ENCODE measurements at regions not wholly inside any gene's neighbourhood (a gene's known extent, or its start where the extent isn't known, plus 50 kb on each side); places are given as distances from the start of the nearest gene placed in this dataset.
"Not testable (repeated sequence)": the region's sequence is repeated elsewhere in the genome, so short reads cannot be mapped to it uniquely, and the experiment has no call there.

DNA sequence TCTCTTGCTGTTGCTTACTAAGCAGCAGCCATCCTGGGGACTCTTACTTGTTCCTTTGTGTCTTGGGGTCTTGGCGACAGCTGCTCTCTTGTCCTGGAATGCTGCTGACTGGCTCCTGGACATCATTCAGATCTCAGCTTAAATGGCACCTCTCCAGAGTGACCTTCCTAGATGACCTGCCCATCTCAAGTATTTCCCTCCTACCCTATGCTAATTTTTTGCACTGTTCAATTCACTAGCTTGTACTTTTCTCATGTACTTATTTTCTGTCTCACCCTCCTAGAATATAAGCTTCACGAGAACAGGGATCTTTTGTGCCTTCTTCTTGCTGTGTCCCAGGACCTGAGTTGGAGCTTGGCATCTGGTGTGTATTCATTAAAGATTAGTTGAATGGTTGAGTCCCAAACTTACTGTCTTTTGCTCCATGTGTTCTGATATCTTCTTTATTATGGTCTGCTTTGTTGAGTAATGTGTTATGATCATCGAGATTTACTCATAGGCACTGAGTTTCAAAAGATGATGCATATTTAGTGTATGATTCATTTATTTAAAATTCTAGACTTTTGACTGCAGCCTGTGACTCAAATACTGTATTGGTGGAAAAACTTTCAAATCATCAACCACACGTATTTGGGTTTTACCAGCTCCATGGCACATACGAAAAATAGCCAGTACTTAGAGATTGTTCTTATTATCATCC lies 302.1 kb upstream of the PLGLB2 start:
- H3K4me1 ChIP-seq; DNase-seq; H3K4me3 ChIP-seq; H3K27ac ChIP-seq; intact Hi-C loops (cut with DNase I); H3K9me3 ChIP-seq; H3K36me3 ChIP-seq; H3K27me3 ChIP-seq: not testable (repeated sequence)
- peak; percentile 32 for ATAC-seq

DNA sequence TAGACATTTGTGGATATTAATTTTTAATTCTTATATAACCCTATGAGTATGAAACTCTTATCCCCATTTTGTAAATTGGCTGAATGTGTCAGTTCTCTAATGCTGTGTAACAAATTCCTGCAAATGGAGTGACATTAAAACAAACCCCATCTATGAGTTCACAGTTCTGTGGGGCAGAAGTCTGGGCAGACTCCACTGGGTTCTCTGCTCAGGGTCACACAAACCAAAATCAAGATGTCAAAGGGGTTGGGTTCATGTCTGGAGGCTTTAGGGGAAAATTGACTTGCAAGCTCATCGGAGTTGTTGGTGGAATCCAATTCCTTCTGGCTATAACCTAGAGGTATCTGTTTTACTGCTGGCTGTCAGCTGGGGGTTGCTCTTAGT lies 301.6 kb upstream of the PLGLB2 start:
- H3K27ac ChIP-seq = peak overlapping the region in 1 of 2 donors; percentile 26
- peak; percentile 9 for ATAC-seq
- H3K4me1 ChIP-seq; H3K27me3 ChIP-seq; H3K9me3 ChIP-seq; H3K4me3 ChIP-seq; intact Hi-C loops (cut with DNase I); H3K36me3 ChIP-seq; DNase-seq: not testable (repeated sequence)

DNA sequence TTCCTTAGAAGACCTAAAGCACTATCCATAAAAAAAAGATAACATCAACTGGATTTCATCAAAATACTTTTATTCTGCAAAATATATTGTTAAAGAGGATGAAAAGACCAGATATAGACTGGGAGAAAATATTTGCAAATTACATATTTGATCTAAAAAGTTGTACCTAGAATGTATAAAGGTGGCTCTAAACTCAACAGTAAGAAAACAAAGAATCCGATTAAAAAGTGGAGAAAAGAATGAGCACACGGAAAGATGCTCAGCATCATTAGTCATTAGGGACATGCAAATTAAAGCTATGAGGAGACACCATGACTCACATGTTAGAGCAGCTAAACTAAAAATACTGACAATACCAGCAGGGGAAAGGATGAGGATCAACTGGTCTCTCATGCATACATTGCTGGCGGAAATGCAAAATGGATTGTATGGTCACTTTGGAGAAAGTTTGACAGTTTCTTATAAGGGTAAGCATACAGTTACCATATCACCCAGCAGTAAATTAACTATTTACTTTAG lies 298.4 kb upstream of the PLGLB2 start:
- H3K4me3 ChIP-seq; DNase-seq; H3K27me3 ChIP-seq; H3K27ac ChIP-seq; H3K9me3 ChIP-seq; ATAC-seq; intact Hi-C loops (cut with DNase I); H3K4me1 ChIP-seq; H3K36me3 ChIP-seq: not testable (repeated sequence)

DNA sequence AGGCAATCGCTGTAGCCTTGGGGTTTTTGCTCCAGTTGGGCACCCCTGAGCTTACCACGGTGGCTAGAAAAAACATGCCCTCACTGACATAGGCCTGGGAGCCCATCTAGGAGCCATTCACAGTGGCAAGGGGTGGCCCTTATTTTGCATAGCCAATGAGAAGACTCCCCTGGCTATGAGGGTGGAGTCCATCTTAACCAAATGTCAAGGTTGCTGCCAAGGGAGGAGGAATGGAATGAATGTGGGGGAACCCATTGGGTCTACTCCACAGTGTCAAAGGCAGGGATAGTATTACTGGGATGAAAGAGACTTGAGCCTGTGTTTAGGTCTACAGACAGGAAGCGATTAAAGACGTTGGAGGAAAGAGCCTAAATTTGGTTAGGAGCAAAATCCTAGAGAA lies 295.7 kb upstream of the PLGLB2 start:
- intact Hi-C loops (cut with DNase I); H3K4me3 ChIP-seq; DNase-seq; H3K4me1 ChIP-seq; ATAC-seq; H3K27me3 ChIP-seq; H3K27ac ChIP-seq; H3K9me3 ChIP-seq; H3K36me3 ChIP-seq: not testable (repeated sequence)

DNA sequence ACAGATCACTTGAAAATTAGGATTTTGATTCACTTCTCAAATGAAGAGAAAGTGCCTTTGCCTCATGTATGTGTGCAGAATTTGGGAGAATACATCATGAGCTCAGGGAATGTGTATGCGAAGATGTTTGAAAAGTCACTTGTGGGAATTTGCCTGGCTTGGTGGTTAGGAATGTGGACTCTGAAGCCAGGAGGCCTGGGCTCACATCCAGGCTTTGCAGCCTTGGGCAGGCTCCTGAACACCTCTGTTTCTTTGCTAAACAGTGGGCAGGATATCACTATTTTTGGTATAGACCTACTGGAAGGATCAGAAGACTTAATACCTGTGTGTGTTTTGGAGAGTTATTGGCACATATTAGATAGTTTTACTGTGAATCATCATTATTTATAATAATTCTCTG lies 295.0 kb upstream of the PLGLB2 start:
- H3K4me1 ChIP-seq; H3K36me3 ChIP-seq; H3K27me3 ChIP-seq; DNase-seq; H3K9me3 ChIP-seq; H3K27ac ChIP-seq; H3K4me3 ChIP-seq; intact Hi-C loops (cut with DNase I): not testable (repeated sequence)
- peak; percentile 2 for ATAC-seq

DNA sequence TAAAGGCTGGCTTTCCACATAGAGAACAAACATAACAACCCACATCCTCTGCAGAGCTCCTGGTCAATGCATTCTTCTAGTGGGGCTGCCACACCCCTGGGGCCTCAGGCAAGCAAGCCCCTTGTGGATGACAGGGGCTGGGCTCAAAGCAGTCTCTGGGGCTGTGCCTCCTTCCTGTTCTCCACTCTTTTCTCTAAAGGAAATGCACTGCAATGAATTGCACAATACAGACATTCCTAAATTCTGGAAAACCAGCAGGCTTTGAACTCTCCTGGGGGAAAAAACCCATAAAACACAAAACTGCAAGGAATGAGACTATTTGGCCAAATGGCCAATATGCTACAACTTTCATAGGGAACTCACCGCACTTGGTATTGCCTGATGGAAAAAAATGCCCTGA lies 293.9 kb upstream of the PLGLB2 start:
- H3K4me3 ChIP-seq; ATAC-seq; intact Hi-C loops (cut with DNase I); H3K36me3 ChIP-seq; H3K9me3 ChIP-seq; H3K4me1 ChIP-seq; H3K27me3 ChIP-seq: not testable (repeated sequence)
- peak in 1 of 4 donors; percentile 25 for DNase-seq
- peak overlapping the region; percentile 2 to 37 for H3K27ac ChIP-seq

DNA sequence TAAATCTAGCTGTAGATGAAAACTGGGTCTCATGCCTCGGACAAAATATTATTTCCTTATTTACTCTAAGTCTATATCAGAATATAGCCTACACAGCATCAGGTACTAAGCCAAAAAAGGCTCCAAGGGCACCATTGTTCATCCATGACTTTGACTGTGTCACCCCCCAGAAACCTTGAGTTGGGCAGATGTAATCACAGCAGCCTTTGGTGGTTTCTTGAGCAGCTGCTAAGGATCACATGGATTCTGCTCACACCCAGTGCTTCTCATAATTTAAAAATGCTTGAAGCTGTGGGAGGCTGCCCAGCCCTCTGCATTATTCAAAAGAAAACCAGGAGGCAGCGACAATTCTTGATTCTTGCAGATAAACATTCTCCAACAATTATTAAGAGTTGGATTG lies 293.5 kb upstream of the PLGLB2 start:
- DNase-seq; intact Hi-C loops (cut with DNase I); H3K4me3 ChIP-seq; H3K36me3 ChIP-seq; ATAC-seq; H3K9me3 ChIP-seq; H3K27me3 ChIP-seq: not testable (repeated sequence)
- Histone ChIP-seq H3K4me1 (peaks cover 0 to 10% of the 10 kb centered on the region in 2 donors), H3K27ac (peak overlapping the region; percentile 2 to 37)

DNA sequence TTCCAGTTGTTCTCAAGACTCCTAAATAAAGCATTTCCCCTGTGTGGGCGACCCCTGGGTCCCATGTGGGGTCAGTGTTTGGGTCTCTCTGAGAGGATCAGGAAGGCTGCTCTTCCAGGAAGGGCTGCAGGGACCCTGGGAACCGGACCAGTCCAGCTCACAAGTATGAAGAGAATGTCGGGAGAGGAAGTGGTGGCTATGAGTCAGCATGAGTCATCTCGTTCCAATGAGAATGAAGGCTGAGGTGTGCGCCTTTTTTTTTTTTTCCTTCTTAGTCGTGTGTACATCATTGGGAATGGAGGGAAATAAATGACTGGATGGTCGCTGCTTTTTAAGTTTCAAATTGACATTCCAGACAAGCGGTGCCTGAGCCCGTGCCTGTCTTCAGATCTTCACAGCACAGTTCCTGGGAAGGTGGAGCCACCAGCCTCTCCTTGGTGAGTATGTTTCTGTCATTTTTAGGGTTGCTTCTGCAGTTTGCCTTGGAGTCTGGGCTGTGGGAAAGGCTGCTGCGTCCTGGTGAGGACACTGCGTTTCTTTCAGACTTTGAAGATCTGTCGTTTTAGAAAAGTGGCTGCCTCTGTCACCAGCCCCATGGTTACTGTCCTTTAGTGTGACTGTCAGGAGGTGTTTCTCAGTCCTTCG lies 292.6 kb upstream of the PLGLB2 start:
- DNase-seq; intact Hi-C loops (cut with DNase I); H3K27me3 ChIP-seq; H3K36me3 ChIP-seq; H3K9me3 ChIP-seq: not testable (repeated sequence)
- Histone ChIP-seq H3K4me3 (peak overlapping the region; percentile 7 to 42), H3K4me1 (peaks cover 0 to 11% of the 10 kb centered on the region in 2 donors), H3K27ac (peak overlapping the region; percentile 62 to 80)
- peak; percentile 88 for ATAC-seq

DNA sequence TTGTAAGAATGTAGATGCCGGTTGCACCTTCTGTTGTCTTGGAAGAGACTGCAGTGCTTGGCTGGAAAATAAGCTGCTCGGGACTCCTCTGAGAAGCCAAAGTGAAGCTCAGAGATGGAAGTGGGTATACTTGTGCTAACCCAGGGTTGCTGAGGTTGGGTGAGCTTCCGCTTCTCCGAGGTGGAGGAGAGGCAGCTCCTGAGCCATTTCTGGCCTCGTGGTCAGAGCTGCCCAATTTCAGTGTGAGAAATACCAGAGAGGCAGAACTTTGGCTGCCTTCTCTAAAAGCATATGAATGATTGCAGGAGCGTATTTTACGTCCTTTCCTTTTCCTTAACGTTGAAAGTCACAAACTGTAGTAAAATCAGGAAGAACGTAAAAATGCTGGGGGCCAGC lies 292.0 kb upstream of the PLGLB2 start:
- intact Hi-C loops (cut with DNase I); H3K36me3 ChIP-seq; H3K27me3 ChIP-seq; H3K9me3 ChIP-seq: not testable (repeated sequence)
- DNase-seq (peak in 2 of 4 donors; percentile 49 to 65), ATAC-seq (peak; percentile 37)
- H3K27ac ChIP-seq = peak overlapping the region; percentile 62 to 80
- H3K4me3 ChIP-seq = peak overlapping the region; percentile 7 to 42
- H3K4me1 ChIP-seq = peaks cover 0 to 11% of the 10 kb centered on the region in 2 donors

DNA sequence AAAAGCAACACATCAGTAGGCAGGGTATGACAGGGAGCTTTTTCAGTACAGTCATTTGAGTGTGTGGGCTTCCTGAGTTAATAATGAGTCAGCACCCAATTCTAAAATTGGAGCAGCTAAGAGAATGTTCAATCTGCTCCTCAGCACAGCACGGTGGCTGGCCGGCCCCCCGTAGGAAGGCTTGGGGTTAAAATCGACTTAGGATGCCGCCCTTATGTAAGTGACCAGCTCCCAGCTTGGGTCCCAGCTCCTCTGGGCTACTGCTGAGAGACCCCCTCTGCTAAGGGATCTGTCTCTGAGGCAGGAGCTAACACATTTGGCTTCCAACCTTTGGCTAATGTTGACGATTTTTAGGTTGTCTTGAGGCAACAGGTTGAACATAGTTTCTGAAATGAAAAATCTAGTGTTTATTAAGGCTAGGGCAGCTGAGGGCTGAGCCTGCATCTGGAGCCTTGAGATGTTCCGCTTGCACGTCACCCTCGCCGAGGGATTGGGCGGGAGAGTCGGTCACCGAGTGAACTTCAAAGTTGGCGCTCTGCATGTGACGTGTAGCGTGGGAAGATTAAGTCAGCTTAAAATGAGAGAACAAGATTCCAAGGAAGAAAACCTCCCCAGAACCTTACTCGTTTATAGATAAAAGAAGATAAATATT lies 291.3 kb upstream of the PLGLB2 start:
- ATAC-seq = peak; percentile 45
- H3K9me3 ChIP-seq; DNase-seq; H3K27me3 ChIP-seq; intact Hi-C loops (cut with DNase I); H3K36me3 ChIP-seq: not testable (repeated sequence)
- peaks cover 0 to 11% of the 10 kb centered on the region in 2 donors for H3K4me1 ChIP-seq
- peak overlapping the region in 1 of 2 donors; percentile 42 for H3K4me3 ChIP-seq
- H3K27ac ChIP-seq = peak overlapping the region; percentile 67 to 80

DNA sequence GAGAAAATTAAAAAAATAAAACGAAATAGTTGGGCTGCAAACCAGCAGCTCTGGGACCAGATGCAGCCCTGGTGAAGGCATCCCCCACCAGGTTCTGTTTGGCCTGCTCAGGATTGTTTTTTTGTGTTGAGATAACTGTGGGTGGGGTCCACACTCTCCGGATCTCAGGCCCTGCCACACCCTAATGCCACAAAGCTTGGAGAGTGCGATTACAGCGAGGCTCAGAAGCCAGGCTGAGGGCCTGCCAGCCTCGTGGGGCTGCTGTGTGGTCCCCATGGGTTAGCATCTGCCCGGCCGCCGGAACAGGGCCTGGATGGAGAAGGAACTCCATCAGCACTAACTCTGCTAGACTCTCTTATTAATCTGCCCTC lies 290.8 kb upstream of the PLGLB2 start:
- H3K27me3 ChIP-seq; H3K9me3 ChIP-seq; H3K4me3 ChIP-seq; DNase-seq; H3K27ac ChIP-seq; intact Hi-C loops (cut with DNase I); ATAC-seq; H3K36me3 ChIP-seq: not testable (repeated sequence)
- H3K4me1 ChIP-seq = peaks cover 0 to 11% of the 10 kb centered on the region in 2 donors

DNA sequence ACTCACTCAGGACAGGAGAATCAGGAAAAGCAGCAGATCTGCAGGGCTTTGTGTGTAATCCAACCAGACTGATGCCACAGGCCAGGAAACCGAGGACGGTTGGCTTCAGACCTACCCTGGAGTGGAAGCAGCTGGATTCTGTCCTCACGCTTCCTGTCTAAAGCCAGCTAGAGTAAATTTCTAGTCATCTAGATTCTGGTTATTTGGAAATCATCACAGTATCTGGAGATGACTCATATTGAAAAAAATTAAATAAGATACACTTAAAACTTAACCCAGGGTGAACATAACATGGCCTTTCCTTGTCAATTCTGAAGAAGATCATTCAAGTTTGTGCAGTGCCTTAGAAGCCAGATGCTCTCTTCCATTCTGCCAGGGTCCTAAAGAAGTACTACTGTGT lies 288.9 kb upstream of the PLGLB2 start:
- DNase-seq; intact Hi-C loops (cut with DNase I); H3K4me3 ChIP-seq; H3K4me1 ChIP-seq; H3K27me3 ChIP-seq; H3K27ac ChIP-seq; H3K9me3 ChIP-seq; H3K36me3 ChIP-seq: not testable (repeated sequence)
- ATAC-seq = peak; percentile 9

DNA sequence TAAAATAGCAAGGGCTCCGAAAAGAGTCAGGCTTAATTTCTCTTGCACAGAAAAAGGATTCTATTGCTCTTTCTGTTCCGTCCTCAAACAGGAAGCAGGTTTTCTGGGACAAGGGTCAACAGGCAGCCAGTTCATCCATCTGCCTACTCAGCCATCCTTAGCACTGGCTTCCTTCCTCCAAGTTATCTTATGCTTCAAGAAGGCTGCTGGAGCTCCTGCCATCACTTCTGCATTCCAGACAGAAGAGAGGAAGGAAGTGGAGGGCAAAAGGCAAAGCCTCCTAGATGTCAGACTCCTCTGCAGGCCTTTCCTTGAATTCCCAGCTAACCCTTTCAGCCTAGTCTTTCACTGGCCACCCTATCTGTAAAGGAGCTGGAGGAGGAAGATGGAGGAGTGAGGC lies 287.8 kb upstream of the PLGLB2 start:
- H3K9me3 ChIP-seq; H3K27ac ChIP-seq; H3K36me3 ChIP-seq; H3K4me1 ChIP-seq; ATAC-seq; intact Hi-C loops (cut with DNase I); H3K4me3 ChIP-seq; H3K27me3 ChIP-seq; DNase-seq: not testable (repeated sequence)

Data from left lung (tissue), 4 donors.